HepG2 (cell line): ENCODE measurements at regions not wholly inside any gene's neighbourhood (a gene's known extent, or its start where the extent isn't known, plus 50 kb on each side); places are given as distances from the start of the nearest gene placed in this dataset.

Experiments used
- ATAC-seq: fragments of 200-7000 bp; cut with Tn5 transposase; 3 replicates; pipeline ENCODE4 v1.9.1; 2020; ENCODE audit warnings: mild to moderate bottlenecking, moderate library complexity
- BruUV-seq: library from RNA; stranded (reverse); fragments of 400-500 nt; replicated peaks from 2 replicates; lab custom pipeline; 2021; lab: Mats Ljungman, UMichigan
- CTCF ChIA-PET: fragments of 300-600 bp; formaldehyde crosslinking; extraction: SDS; loops from one replicate; lab custom pipeline; 2021; ENCODE audit warnings: low total read pairs, inconsistent platforms, low intra/inter-chr PET ratio; lab: Yijun Ruan, JAX
- POLR2A ChIA-PET: fragments of 350-600 bp; sonication (Branson Sonifier 250); formaldehyde crosslinking; loops from one replicate; lab custom pipeline; 2020; ENCODE audit warnings: antibody characterized with exemption, inconsistent platforms; lab: Yijun Ruan, JAX
- DNase-seq: peaks from one replicate; pipeline ENCODE4 v3.0.0-alpha.2; 2015; ENCODE audit warnings: low spot score
- FAIRE-seq: peaks from 3 replicates; lab custom pipeline; 2011; peaks lifted over from hg19 to GRCh38; lab: Jason Lieb, UNC
- H2AFZ ChIP-seq: one replicate; pipeline ENCODE4 v1.6.1; 2011; ENCODE audit warnings: low read length, inconsistent platforms
- H3K27ac ChIP-seq: fragments of 300-600 bp; 3 replicates; pipeline ENCODE4 v1.8.0; 2011; ENCODE audit warnings: mixed run types, mild to moderate bottlenecking, mixed read lengths, low read length, inconsistent platforms; ENCODE audit not compliant: insufficient read depth; ENCODE audit errors: extremely low read length
- H3K27me3 ChIP-seq, 2 experiments: fragments of 200-600 bp in 1 of 2; 2 replicates in 1 of 2; 3 replicates in 1 of 2; pipeline versions ENCODE4 v1.6.0 to v1.8.0; 2011; ENCODE audit warnings: low read length in 2 of 2, mild to moderate bottlenecking in 2 of 2, moderate library complexity in 2 of 2, inconsistent platforms in 1 of 2; ENCODE audit not compliant: insufficient read depth in 2 of 2, control insufficient read depth in 1 of 2
- H3K36me3 ChIP-seq, 2 experiments: fragments of 200-600 bp in 1 of 2; replicated peaks in 1 of 2; 2 replicates in 1 of 2; 3 replicates in 1 of 2; pipeline versions ENCODE4 v1.5.1 to v1.8.0; 2011; ENCODE audit warnings: low read length in 2 of 2, inconsistent platforms in 1 of 2; ENCODE audit not compliant: insufficient read depth in 2 of 2, control insufficient read depth in 1 of 2
- H3K4me1 ChIP-seq: 2 replicates; pipeline ENCODE4 v1.5.1; 2012; ENCODE audit warnings: low read length, inconsistent platforms; ENCODE audit not compliant: insufficient read depth
- H3K4me2 ChIP-seq: 2 replicates; pipeline ENCODE4 v1.6.0; 2011; ENCODE audit warnings: low read depth, low read length, inconsistent platforms
- H3K4me3 ChIP-seq, 3 experiments: fragments of 200-600 bp in 1 of 3; sonication (generic), shearing (Covaris generic) in 1 of 3; replicated peaks in 1 of 3; 2 replicates each; pipeline ENCODE4 v1.5.1; 2011 to 2016; ENCODE audit warnings: low read length in 3 of 3, inconsistent platforms in 2 of 3, low read depth in 2 of 3, mild to moderate bottlenecking in 2 of 3, control low read depth in 1 of 3, mixed read lengths in 1 of 3; ENCODE audit not compliant: insufficient read depth in 1 of 3
- H3K79me2 ChIP-seq: one replicate; pipeline ENCODE4 v1.6.1; 2011; ENCODE audit warnings: low read length, inconsistent platforms; ENCODE audit not compliant: insufficient read depth
- H3K9ac ChIP-seq: 2 replicates; pipeline ENCODE4 v1.6.0; 2011; ENCODE audit warnings: mild to moderate bottlenecking, low read depth, low read length, inconsistent platforms; ENCODE audit not compliant: insufficient read depth
- H3K9me3 ChIP-seq: 2 replicates; pipeline ENCODE4 v1.5.1; 2012; ENCODE audit warnings: mild to moderate bottlenecking, low read length
- H4K20me1 ChIP-seq: 2 replicates; pipeline ENCODE4 v1.6.0; 2011; ENCODE audit warnings: inconsistent platforms, mild to moderate bottlenecking, low read length, moderate library complexity; ENCODE audit not compliant: insufficient read depth
- AGO2 ChIP-seq: fragments of 200-400 bp; formaldehyde crosslinking; optimal IDR thresholded peaks from 2 replicates; pipeline ENCODE3; 2017; ENCODE audit warnings: mild to moderate bottlenecking, low read depth, low read length, moderate library complexity
- AKNA ChIP-seq: sonication (generic); formaldehyde crosslinking; IDR thresholded peaks from 2 replicates; pipeline ENCODE4 v1.4.0; 2020; ENCODE audit warnings: missing genetic modification reagents, borderline replicate concordance
- ATF4 ChIP-seq, 2 experiments: fragments of 450-650 bp in 1 of 2; sonication (generic) in 1 of 2; formaldehyde crosslinking; IDR thresholded peaks; 2 replicates each; pipeline versions ENCODE4 v1.5.0 to v1.8.0; 2020 to 2022; ENCODE audit warnings: mild to moderate bottlenecking in 1 of 2, missing genetic modification reagents in 1 of 2
- SRSF9 ChIP-seq: fragments of 200-400 bp; formaldehyde crosslinking; IDR thresholded peaks from 2 replicates; pipeline ENCODE4 v1.6.1; 2018; ENCODE audit warnings: borderline replicate concordance, mild to moderate bottlenecking, low read depth, low read length; ENCODE audit not compliant: insufficient read depth, poor library complexity, severe bottlenecking
- TRIM24 ChIP-seq: sonication (generic); formaldehyde crosslinking; IDR thresholded peaks from 2 replicates; pipeline ENCODE4 v1.8.0; 2022; ENCODE audit warnings: mild to moderate bottlenecking, missing genetic modification reagents
- ZNF224 ChIP-seq: sonication (generic); formaldehyde crosslinking; IDR thresholded peaks from 2 replicates; pipeline ENCODE4 v1.5.0; 2020; ENCODE audit warnings: mild to moderate bottlenecking, missing genetic modification reagents
- WGBS: methylation state at CpG from one replicate; pipeline ENCODE4 v1.1.6; 2017; ENCODE audit warnings: low lambda C conversion rate; 5-methylcytosine and 5-hydroxymethylcytosine counted together
- in situ Hi-C: cut with HindIII; loops from 2 replicates; pipeline ENCODE4 v1.10.0; 2017; ENCODE audit warnings: low pct_unique_long_range_greater_than_20kb; ENCODE audit not compliant: extremely low pct_ligation_motif_present
- intact Hi-C: fragments of 100-400 bp; cut with micrococcal nuclease; formaldehyde crosslinking; loops from one replicate; pipeline ENCODE4 v1.10.0; 2022; ENCODE audit not compliant: unreplicated experiment

GRCh38 chr4:129531253-129531652 lies 435.3 kb downstream of the C4orf33 start:
- Histone ChIP-seq H3K79me2 (no peaks in the 10 kb centered on the region), H3K9ac (no peak overlapping the region), H3K4me1 (no peaks in the 10 kb centered on the region), H3K27ac (no peak overlapping the region), H4K20me1 (no peaks in the 10 kb centered on the region)
- intact Hi-C loops: no loop called here
- POLR2A ChIA-PET: no interaction called here
- no peak for FAIRE-seq
- in situ Hi-C loops: no loop called here
- no peak for ATAC-seq
- BruUV-seq: no TSS peak
- TF ChIP-seq ZNF224 (no peak), AKNA (CRISPR knock-in tag) (no peak), SRSF9 (no peak)
- TF ChIP-seq, all 625 proteins: peak for 0
- Histone ChIP-seq H3K4me2 (no peak overlapping the region), H3K9me3 (no peaks in the 10 kb centered on the region), H3K4me3 (no peak overlapping the region), H2AFZ (no peak overlapping the region), H3K27me3 (no peaks in the 10 kb centered on the region), H3K36me3 (no peaks in the 10 kb centered on the region)
- DNase-seq: no peak
- CTCF ChIA-PET: no interaction called here
- 9% methylated on average over 5 of the region's 5 CpGs for WGBS

- FAIRE-seq: no peak
- CTCF ChIA-PET: no interaction called here
- BruUV-seq: no TSS peak
These were observed 436.6 kb downstream of the C4orf33 start for GRCh38 chr4:129532573-129532972.

More at GRCh38 chr4:129532573-129532972, 436.6 kb downstream of the C4orf33 start:
- in situ Hi-C loops (no loop called here), intact Hi-C loops (no loop called here)
- Histone ChIP-seq H3K4me1 (no peaks in the 10 kb centered on the region), H2AFZ (no peak overlapping the region), H3K27ac (no peak overlapping the region), H3K4me3 (no peak overlapping the region), H3K36me3 (no peaks in the 10 kb centered on the region), H3K9me3 (no peaks in the 10 kb centered on the region), H3K79me2 (no peaks in the 10 kb centered on the region), H3K27me3 (no peaks in the 10 kb centered on the region), H4K20me1 (no peaks in the 10 kb centered on the region), H3K4me2 (no peak overlapping the region), H3K9ac (no peak overlapping the region)
- DNase-seq (no peak), ATAC-seq (no peak)
- no peak for TF ChIP-seq ATF4 (CRISPR knock-in tag; IDR thresholded peaks at IDR 0.05)
- no peak for TF ChIP-seq TRIM24
- no peak for TF ChIP-seq AGO2
- POLR2A ChIA-PET: no interaction called here
- 0% methylated on average over 1 of the region's 1 CpG for WGBS
